Medulla oblongata (tissue), 1 donor: ENCODE measurements at regions not wholly inside any gene's neighbourhood (a gene's known extent, or its start where the extent isn't known, plus 50 kb on each side); places are given as distances from the start of the nearest gene placed in this dataset.
"Not testable (repeated sequence)": the region's sequence is repeated elsewhere in the genome, so short reads cannot be mapped to it uniquely, and the experiment has no call there.

Experiments used
- DNase-seq: peaks from one replicate; pipeline ENCODE4 v3.0.0-alpha.2; 2015; ENCODE audit errors: extremely low spot score

GRCh38 chr3:73179601-73180000 lies 118.1 kb downstream of the EBLN2 start:
- DNase-seq = no peak

GRCh38 chr3:73186741-73187140 lies 125.3 kb downstream of the EBLN2 start:
- DNase-seq = no peak

GRCh38 chr3:73187328-73187727 lies 125.9 kb downstream of the EBLN2 start:
- no peak for DNase-seq

- DNase-seq = no peak
Measured at GRCh38 chr3:73188707-73189106, 127.2 kb downstream of the EBLN2 start.

- DNase-seq = no peak
Measured at GRCh38 chr3:73192036-73192738, 130.7 kb downstream of the EBLN2 start.

GRCh38 chr3:73193943-73194342 lies 132.5 kb downstream of the EBLN2 start:
- DNase-seq = not testable (repeated sequence)

- no peak for DNase-seq
Measured at GRCh38 chr3:73197187-73197586, 135.7 kb downstream of the EBLN2 start.

- no peak for DNase-seq
Measured at GRCh38 chr3:73203101-73203500, 141.6 kb downstream of the EBLN2 start.

GRCh38 chr3:73203633-73204032 lies 142.2 kb downstream of the EBLN2 start:
- DNase-seq = no peak

GRCh38 chr3:73204841-73205240 lies 143.4 kb downstream of the EBLN2 start:
- no peak for DNase-seq

GRCh38 chr3:73206030-73206429 lies 144.6 kb downstream of the EBLN2 start:
- DNase-seq = no peak

- DNase-seq = peak; percentile 14
Measured at GRCh38 chr3:73207946-73208440, 146.5 kb downstream of the EBLN2 start.

- DNase-seq = no peak
Measured at GRCh38 chr3:73210759-73211158, 149.3 kb downstream of the EBLN2 start.

- DNase-seq = no peak
Measured at GRCh38 chr3:73212683-73213082, 151.2 kb downstream of the EBLN2 start.

GRCh38 chr3:73213896-73214295 lies 152.4 kb downstream of the EBLN2 start:
- no peak for DNase-seq

GRCh38 chr3:73214846-73215245 lies 153.4 kb downstream of the EBLN2 start:
- DNase-seq = no peak

- DNase-seq = no peak
Measured at GRCh38 chr3:73215281-73215680, 153.8 kb downstream of the EBLN2 start.

- DNase-seq = no peak
Measured at GRCh38 chr3:73215901-73216300, 154.4 kb downstream of the EBLN2 start.

GRCh38 chr3:73216310-73216709 lies 154.9 kb downstream of the EBLN2 start:
- no peak for DNase-seq

GRCh38 chr3:73222126-73222525 lies 160.7 kb downstream of the EBLN2 start:
- DNase-seq = no peak

GRCh38 chr3:73225146-73225855 lies 163.8 kb downstream of the EBLN2 start:
- DNase-seq = no peak

- no peak for DNase-seq
Measured at GRCh38 chr3:73225991-73226390, 164.5 kb downstream of the EBLN2 start.

GRCh38 chr3:73228000-73228399 lies 166.5 kb downstream of the EBLN2 start:
- DNase-seq = no peak
